Thyroid gland (tissue), 4 donors: ENCODE measurements at regions not wholly inside any gene's neighbourhood (a gene's known extent, or its start where the extent isn't known, plus 50 kb on each side); places are given as distances from the start of the nearest gene placed in this dataset.
"Not testable (repeated sequence)": the region's sequence is repeated elsewhere in the genome, so short reads cannot be mapped to it uniquely, and the experiment has no call there.

Experiments used
- CTCF ChIP-seq, 6 experiments: fragments of 200-600 bp in 3 of 6; fragments of 450-650 bp in 3 of 6; sonication (generic) in 3 of 6; IDR thresholded peaks; one replicate each; pipeline ENCODE4 v1.5.1; 2016 to 2019; ENCODE audit warnings: antibody characterized with exemption in 6 of 6, mild to moderate bottlenecking in 2 of 6, inconsistent platforms in 1 of 6, moderate library complexity in 1 of 6
- POLR2A ChIP-seq, 2 donors: fragments of 450-650 bp; IDR thresholded peaks; one replicate each; pipeline ENCODE4 v1.6.1; 2017; ENCODE audit warnings: antibody characterized with exemption in 2 of 2, mild to moderate bottlenecking in 2 of 2, moderate library complexity in 1 of 2

GRCh38 chr18:27510036-27510633 lies 325.0 kb upstream of the CHST9 start:
- TF ChIP-seq CTCF, POLR2A (IDR thresholded peaks at IDR 0.05): not testable (repeated sequence)
